ENCODE measurements at regions not wholly inside any gene's neighbourhood (a gene's known extent, or its start where the extent isn't known, plus 50 kb on each side); places are given as distances from the start of the nearest gene placed in this dataset.
"Not testable (repeated sequence)": the region's sequence is repeated elsewhere in the genome, so short reads cannot be mapped to it uniquely, and the experiment has no call there.

DNA sequence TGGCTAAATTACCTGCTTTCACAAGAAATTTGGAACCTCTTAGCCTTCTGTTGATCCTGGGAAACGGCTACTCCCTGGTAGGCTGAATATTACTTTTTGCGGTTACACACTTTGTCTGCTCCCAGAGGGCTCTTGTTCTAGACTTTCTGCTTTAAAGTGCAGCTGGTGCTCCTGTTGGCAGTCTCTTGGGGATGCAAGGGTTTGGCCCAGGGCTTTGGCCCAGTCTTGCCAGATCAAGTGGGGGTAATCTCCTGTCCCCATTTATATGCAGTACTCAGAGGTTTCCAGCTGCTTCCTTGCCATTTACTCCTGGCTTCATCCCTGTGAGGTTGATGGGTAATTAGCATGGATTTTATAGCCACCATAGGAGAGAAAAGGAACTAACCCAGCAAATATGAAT lies 558.2 kb upstream of the MIS18BP1 start:
- DNase-seq = no peak

DNA sequence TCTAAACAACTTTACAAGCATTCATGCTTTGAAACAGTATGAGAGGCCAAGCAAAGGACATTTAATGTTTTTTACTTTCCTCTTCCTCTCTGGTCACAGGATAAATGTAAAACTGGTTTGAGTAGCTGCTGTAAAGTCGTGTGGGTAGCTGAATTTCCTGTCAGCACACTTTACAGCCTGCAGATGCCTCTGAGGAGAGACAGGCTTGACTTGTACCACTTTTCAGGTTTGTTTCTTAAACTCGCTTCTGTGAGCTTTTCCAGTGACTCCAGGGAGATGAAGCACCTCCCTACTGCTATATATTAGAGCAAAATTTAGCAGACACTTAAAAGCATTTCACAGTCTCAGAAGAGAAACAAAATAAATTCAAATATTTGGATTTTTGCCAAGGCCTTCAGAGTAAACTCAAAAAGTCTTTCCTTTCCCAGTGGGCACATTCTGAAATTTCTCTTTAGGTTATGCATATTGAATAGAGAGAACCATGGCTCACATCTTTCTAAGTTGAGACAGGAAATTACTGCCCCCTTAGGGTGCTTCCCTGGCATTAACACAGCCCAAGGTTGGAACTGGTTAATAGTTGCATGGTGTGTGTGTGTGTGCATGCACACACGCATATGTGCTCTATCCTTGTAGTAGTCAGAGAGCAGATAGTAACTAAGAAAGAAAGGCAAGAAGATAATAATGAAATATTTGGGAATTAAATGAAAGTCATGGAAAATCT lies 557.3 kb upstream of the MIS18BP1 start:
- DNase-seq = no peak

DNA sequence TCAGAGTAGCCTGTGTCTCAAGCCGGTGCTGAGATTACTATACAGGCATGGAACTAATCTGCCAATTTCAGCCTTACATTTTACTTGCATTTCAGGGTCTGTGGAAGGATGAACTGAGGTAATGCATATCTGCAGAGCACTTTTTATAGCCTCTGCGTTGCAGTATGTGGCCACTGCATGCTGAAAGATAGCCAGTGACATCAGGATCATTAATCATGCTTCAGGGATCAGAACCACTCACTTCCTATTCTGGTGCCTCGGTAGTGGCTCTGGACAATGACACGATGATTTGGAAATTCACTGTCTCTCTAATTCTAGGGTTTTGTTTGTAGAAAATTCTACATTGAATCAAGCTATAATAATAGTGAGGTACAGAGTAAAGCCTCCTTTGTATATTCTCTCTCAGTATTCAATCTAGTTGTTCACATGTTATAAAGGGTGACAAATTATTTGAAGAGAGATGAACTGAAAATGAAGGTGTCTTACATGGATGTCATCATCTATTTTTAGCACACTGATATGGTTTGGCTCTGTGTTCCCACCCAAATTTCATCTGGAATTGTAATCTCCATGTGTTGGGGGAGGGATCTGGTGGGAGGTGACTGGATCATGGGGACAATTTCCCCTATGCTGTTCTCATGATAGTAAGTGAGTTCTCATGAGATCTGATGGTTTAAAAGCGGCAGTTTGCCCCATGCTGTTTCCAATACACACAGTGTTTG lies 554.3 kb upstream of the MIS18BP1 start:
- no peak for DNase-seq

DNA sequence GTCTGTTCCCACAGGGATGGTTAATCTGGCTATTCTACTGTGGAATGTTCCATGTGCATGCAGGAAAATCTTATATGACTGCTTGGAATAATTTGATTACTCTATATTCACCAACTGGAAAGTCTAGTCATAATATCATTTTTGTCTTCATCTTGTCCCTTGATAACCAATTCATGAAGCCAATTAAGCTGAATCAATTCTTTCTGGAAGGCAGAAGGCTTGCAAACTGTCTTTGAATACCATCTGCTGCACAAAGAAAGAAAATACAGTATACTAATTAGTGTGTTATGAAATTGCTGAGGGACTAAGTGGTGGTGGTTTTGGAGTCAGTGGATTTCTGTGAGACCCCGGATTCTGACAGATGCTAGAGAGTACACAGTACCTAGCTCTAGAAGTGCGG lies 546.5 kb upstream of the MIS18BP1 start:
- DNase-seq = no peak

DNA sequence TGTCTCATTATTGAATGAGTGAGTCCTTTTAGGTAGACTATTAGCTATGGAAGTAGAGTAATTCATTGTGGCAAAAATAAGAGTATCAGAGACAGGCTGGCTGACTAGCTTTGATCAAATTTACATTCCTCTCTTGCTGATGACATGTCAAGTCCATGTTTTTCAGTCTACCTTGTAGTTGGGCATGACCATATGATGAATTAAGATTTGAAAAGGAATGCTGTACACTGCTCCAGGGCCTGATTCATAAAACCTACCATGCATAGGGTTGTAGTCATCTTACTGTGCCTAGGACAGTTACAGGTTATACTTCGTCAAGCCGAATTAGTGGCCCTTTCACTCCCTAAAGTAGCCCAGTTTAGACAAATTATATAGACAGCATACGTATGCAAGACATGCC lies 545.7 kb upstream of the MIS18BP1 start:
- no peak for DNase-seq

DNA sequence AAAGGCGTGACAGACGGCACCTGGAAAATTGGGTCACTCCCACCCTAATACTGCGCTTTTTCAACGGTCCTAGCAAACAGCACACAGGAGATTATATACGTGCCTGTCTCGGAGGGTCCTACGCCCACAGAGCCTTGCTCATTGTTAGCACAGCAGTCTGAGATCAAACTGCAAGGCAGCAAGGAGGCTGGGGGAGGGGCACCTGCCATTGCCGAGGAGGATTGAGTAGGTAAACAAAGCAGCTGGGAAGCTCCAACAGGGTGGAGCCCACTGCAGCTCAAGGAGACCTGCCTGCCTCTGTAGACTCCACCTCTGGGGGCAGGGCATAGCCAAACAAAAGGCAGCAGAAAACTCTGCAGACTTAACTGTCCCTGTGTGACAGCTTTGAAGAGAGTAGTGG lies 543.0 kb upstream of the MIS18BP1 start:
- not testable (repeated sequence) for DNase-seq

DNA sequence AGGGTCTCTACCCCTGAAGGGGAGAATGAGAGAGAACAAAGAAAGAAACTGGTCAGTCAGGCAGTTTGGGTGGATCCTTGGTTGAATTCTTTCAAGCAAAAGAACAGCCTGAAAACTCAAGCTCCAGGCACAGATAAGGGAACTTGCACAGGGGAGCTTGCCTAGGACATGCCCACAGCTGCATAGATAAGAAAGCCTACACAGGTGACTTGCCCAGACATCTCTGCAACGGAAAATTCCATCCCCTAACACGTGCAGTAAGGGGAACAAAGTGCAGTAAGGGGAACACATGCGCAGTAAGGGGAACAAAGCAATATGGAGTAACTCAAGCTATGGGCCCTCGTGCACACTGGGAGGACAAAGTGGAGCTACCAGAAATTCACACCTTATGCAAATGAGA lies 540.1 kb upstream of the MIS18BP1 start:
- DNase-seq = no peak

DNA sequence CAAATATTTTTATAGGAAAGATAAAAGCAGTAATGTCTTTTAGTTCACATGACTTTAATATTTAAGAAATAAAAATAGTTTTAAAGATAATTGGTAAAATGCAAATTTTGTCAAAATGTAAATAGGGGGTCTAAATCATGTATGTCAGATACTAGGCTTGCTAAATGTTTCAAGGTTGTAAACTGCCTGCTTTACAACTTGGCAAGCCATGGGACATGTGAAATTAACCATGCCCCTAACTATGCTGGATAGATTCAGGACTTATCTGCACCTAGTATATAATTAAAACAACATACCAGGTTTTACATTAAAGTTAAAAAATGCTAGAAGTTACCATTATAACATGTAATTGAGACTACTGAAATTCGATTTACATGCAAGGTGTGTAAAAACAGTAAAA lies 537.3 kb upstream of the MIS18BP1 start:
- DNase-seq = no peak

DNA sequence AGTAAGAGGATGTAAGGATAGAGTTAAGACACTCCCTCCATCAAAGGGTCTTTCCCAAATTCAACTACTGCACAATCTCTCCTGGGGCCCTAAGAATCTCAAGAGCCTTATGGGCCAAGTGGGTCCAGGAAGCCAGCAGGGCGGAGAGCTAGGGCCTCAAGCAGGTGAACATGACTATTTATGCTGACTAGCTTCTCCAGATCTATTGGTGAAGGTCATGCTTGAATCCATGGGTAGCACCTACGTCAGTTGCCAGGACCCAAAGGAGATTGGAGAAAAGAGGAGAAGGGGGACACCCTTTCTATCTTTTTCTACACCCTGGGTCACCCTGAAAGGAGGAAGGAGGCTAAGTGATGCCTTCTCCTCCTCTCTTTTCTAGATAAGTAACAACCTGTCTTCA lies 534.2 kb upstream of the MIS18BP1 start:
- no peak for DNase-seq

DNA sequence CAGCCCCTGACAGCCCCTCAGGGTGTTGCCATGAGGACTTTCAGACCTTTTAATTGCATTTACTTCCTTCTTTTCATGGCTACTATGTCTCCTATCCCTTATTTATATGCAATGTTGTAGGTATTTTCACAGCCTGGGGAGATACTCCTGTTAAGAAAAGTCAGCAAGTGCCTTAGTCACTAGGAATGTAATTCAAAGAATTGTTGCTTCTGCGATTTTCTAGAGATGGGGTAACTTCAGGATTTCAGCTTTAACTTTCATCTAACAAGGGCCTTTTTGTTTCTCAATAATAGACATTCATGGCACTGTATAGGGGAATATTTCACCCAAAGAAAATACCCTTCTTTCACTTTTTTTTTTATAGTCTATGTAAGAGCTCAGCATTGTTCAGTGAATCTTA lies 533.3 kb upstream of the MIS18BP1 start:
- no peak for DNase-seq

DNA sequence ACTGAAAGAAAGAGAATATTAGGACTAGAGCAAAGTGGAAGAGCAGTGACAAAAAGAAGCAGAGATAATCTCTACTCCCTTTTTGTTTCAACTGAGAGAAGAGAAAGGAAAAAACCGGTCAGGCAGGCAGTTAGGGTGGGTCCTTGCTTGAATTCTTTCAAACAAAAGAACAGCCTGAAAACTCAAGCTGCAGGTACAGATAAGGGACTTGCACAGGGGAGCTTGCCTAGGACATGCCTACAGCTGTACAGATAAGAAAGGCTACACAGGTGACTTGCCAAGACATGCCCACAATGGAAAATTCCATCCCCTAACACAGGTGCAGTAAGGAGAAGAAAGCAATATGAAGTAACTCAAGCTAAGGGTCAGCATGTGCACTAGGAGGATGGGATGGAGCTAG lies 532.2 kb upstream of the MIS18BP1 start:
- no peak for DNase-seq

DNA sequence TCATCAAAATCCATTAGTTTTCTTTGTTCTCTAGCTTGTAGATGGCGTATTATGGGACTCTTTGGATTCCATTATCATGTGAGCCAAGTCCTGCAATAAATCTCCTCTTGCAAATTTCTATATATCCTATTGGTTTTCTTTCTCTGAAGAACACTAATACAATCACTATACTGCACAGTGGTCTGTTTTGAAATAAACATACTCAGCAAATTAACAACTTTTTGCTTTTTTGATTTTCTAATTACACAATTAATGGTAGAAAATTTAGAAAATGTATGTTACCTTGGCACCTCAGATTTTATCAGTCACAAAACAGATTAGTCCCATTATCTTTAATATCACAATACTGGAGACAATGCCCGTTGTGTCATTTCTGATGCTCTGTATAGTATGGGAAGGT lies 513.2 kb upstream of the MIS18BP1 start:
- no peak for DNase-seq

DNA sequence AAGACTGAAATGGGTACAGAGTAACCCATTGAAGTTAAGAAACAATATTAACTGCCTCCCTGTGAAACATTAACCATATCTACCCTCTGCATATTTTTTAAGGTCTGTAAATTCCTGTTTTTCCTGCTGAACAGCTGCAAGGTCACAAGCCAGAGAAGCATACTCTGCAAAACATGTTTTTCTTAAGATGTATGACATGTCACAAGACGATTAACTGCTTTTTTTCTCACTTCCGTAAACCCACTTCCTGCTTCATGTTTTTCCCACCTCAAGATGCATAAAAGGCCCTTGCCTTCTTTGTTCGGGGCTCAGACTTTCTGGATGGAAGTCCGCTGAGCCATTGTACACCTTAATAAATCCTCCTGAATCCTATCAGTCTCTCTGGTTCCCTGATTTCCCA lies 504.7 kb upstream of the MIS18BP1 start:
- DNase-seq = no peak

DNA sequence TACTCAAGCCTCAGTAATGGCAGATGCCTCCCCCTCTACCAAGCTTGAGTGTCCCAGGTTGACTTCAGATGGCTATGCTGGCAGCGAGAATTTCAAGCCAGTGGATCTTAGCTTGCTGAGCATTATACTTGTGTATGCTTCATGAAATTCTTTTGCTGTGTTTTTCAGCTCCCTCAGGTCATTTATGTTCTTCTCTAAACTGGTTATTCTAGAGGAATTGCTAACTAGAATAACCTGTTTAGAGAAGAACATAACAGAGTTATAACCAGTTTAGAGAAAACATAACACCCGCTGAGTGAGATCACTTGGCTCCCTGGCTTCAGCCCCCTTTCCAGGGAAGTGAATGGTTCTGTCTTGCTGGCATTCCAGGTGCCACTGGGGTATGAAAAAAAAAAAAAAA lies 503.4 kb upstream of the MIS18BP1 start:
- DNase-seq = not testable (repeated sequence)

DNA sequence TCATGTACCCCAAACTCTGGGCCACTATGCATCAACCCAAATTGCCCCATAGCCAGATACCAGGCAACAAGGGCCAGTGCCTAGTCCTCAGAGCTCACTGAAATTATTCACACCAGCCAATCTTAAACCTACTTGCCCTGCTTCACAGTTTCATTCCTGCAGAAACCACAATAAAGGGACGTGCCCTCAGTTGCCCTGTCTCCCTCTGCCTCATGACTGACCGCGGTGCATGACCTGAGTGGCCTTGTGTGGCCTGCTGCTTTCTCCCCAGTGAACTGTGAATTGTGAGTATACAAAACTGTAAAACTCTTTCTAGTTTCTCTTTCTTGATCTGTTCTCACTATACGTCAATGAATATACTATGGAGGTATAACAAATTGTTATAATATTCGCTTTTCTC lies 490.9 kb upstream of the MIS18BP1 start:
- DNase-seq = no peak

DNA sequence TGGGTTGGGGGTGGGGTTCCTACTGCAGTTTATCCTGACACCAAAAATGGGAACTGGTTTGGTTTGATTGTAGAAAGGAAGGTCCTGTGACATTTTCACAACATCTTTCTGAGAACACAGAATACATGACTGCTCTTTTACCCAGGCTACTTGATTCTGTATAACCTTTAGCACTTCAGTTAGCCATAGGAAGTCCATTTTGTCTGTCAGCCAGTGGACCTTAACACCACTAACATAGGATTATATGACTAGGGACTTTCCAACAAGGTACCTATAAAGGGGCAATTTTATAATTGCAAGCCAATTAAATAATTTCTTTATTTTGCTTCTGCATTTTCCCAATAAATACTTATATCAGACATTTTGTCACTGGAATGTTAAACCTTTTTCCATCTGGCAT lies 489.2 kb upstream of the MIS18BP1 start:
- no peak for DNase-seq

DNA sequence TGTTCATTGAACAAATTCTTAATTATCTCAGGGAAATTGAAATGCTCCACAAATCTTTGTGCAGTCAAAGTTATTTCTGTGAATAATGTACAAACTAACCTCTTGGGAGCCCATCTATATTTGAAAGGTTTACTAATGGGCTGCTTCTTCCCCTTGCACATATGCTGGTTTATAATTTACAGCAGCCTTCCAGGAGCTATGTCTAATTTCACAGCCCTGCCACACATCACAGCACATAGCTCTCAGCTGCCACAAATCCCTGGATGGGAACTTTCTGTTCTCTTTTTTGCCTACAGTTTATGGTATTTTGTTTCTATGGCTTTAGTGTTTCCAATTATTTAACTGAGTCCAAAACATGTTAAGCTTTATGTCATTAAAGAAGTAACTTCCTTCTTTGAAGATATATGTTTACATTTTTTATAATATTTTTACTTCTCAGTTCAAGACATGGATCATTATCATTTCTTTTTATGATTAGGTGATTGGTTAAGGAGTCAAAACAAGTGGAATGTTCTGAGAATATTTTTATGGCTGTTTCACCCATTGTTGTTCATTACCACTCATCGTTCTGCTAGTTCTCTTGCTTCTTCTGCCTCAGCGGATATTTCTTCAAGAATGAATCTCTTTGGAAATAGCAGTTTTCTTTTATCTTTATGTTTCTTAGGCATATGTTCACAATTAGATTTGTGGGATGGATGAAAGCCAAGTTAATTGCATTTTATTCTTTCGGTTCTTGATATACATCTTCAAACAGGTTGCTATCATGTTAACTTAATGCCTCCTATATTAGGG lies 475.6 kb upstream of the MIS18BP1 start:
- no peak for DNase-seq

DNA sequence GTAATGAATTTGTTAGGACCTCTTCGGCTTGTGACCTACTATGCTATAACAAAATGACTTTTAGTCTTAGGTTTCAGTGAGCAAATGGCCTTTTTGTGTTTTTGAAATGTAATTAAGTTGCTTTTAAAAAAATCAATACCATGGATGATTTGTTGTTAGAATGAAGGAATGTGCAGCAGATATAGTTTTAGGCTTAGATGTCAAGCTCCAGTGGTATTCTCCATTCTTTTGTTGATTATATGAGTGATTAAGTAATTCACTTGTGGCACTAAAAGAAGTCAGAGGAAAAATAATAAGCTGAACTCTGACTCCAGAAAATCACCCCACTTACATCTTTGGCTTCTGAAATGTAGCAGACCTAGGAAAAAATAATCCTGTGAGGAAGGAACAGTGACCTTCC lies 474.1 kb upstream of the MIS18BP1 start:
- no peak for DNase-seq

DNA sequence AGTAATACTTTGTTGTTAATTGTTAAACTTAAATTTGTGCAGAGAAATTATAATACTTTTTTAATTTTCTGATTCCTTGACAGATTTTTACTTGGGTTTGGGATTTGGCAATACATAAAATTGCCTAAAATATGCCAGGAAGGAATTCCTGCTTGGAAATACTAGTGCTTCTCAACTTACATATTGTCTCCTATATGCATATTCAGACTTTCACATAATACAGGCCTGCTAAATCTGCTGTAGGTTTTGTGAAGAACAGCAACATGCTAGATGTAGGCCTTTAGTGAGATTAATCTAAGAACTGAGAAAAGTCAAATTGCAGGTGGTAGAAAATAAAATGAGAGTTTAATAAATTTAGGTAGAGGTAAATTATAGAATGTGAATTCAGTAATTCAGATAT lies 468.5 kb upstream of the MIS18BP1 start:
- no peak for DNase-seq

DNA sequence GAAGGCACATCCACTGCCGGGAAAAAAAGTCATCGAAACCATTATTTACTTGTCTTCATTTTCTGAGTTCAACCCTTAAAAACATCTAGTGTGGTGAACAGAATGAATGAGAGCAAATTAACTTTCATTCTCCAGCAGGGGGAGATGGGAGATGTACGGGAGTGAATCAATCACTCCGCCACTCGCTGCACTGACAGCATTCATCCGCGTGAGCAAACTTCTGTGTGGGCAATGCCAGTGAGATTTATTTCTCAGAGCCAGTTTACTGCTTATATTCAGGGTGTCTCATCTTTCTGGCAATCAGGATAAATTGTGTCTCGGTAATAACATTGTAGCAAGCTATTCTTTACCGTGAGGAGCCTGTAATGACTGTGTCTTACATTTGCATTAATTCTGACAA lies 463.6 kb upstream of the MIS18BP1 start:
- DNase-seq = no peak

DNA sequence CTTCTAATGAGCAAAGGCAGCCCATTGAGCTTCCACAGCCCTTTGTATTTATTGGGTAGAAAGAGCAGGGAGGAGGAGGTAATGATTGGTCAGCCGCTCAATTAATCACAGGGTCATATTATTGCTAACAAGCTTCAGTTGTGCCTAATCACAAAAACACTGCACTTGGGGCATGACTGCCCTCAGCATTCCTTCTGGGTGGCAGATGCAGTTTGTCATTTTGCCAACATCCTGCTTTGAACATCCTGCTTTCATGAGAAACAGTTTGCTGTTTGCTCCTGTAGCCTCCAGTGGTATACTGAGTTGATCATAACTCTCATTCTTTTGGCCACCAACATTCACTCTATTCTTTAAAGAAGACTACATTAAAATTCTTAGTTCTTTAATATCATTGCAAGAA lies 462.9 kb upstream of the MIS18BP1 start:
- no peak for DNase-seq

DNA sequence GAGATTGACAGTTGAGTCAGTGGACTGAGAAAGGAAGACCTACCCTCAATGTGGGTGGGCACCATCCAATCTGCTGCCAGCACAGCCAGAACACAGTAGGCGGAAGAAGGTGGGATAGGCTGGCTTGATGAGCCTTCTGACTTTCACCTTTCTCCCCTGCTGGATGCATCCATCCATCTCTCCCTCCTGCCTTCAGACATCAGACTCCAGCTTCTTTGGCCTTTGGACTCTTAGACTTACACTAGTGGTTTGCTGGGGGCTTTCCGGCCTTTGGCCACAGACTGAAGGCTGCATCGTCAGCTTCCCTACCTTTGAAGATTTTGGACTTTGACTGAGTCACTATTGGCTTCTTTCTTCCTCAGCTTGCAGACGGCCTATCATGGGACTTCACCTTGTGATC lies 456.5 kb upstream of the MIS18BP1 start:
- DNase-seq = no peak

DNA sequence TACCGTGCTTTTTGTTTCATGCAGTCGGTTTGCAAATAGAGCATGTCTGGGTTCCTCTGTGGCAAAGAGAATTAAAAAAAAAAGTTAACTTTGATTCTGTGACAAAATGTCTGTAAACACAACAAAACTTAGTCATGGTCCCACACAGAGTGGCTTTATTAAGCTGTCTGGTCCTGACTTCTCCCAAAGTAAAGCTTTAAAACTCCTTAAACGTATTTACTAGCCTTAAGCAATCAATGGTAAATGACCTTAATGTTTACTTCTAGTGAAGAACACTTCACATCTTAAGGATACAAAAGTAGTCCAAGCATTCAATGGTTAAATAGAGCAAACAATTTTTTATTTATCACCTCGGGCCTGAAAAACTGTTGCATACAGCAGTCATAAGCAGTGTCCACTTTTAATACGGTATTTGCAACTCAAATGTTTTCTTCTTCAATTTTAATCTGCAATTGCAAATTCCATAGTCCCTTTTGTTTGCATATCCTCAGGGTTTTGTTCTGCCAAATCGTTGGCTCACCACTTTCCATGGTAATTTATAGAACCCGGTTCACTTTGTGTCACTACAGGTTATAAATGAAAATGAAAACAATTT lies 453.0 kb upstream of the MIS18BP1 start:
- no peak for DNase-seq

DNA sequence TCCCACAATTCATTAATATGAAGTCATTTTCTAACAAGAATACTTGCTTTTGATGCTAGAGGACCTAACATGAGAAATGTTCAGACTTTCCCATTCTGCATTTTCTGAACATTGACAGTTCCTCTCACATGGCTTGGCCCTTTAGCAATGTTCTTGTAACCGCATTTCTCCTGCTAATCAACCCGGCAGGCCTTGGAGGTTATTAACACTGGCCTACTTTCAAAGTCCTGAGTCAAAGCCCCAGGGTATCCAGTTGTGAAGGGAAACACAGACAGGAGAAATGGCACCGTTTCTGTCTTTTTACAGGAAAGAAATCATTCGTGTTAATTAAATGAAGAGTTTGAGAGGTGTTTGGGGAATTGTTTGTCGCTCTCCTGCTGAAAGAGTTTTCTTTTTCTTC lies 446.5 kb upstream of the MIS18BP1 start:
- no peak for DNase-seq
